MM.1S (cell line): ENCODE measurements at regions not wholly inside any gene's neighbourhood (a gene's known extent, or its start where the extent isn't known, plus 50 kb on each side); places are given as distances from the start of the nearest gene placed in this dataset.

Source experiments
- CTCF ChIP-seq: fragments of 300-600 bp; sonication (generic); IDR thresholded peaks from 2 replicates; pipeline ENCODE4 v1.5.1; 2016; ENCODE audit warnings: antibody characterized with exemption, low read length, mixed read lengths
- EZH2 ChIP-seq: fragments of 300-600 bp; sonication (generic); optimal IDR thresholded peaks from 2 replicates; pipeline ENCODE3; 2017; ENCODE audit warnings: low read depth, mild to moderate bottlenecking, antibody characterized with exemption, low read length, mixed read lengths

GRCh38 chr11:106241601-106242257 lies 164.3 kb downstream of the AASDHPPT start:
- no peak for TF ChIP-seq EZH2
- no peak for TF ChIP-seq CTCF
